DOHH2 (cell line): ENCODE measurements at regions not wholly inside any gene's neighbourhood (a gene's known extent, or its start where the extent isn't known, plus 50 kb on each side); places are given as distances from the start of the nearest gene placed in this dataset.
"Not testable (repeated sequence)": the region's sequence is repeated elsewhere in the genome, so short reads cannot be mapped to it uniquely, and the experiment has no call there.

Experiments used
- EZH2phosphoT487 ChIP-seq: fragments of 200-600 bp; sonication (generic); IDR thresholded peaks from 2 replicates; pipeline ENCODE4 v1.6.1; 2017; ENCODE audit warnings: borderline replicate concordance, mild to moderate bottlenecking, antibody characterized with exemption, low read length, moderate library complexity, mixed read lengths
- TF ChIP-seq, protein P1 (sequence below): fragments of 200-600 bp; sonication (generic); IDR thresholded peaks from one replicate; pipeline ENCODE4 v1.5.1; 2014; ENCODE audit warnings: antibody characterized with exemption, mild to moderate bottlenecking, low read depth, low read length; ENCODE audit not compliant: poor library complexity, severe bottlenecking

DNA sequence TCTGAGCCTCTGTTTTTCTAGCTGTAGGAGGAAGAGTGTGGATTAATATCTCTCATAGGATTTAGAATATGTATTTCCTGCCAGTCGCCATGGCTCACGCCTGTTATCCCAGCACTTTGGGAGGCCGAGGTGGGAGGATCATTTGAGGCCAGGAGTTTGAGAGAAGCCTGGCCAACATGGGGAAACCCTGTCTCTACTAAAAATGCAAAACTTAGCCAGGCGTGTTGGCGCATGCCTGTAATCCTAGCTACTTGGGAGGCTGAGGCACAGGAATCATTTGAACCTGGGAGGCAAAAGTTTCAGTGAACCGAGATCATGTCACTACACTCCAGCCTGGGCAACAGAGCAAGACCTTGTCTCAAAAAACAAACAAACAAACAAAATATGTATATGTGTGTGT is 143.9 kb downstream of the CEBPB start:
- TF ChIP-seq, protein P1, sequence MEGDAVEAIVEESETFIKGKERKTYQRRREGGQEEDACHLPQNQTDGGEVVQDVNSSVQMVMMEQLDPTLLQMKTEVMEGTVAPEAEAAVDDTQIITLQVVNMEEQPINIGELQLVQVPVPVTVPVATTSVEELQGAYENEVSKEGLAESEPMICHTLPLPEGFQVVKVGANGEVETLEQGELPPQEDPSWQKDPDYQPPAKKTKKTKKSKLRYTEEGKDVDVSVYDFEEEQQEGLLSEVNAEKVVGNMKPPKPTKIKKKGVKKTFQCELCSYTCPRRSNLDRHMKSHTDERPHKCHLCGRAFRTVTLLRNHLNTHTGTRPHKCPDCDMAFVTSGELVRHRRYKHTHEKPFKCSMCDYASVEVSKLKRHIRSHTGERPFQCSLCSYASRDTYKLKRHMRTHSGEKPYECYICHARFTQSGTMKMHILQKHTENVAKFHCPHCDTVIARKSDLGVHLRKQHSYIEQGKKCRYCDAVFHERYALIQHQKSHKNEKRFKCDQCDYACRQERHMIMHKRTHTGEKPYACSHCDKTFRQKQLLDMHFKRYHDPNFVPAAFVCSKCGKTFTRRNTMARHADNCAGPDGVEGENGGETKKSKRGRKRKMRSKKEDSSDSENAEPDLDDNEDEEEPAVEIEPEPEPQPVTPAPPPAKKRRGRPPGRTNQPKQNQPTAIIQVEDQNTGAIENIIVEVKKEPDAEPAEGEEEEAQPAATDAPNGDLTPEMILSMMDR, result not testable (repeated sequence)
- TF ChIP-seq EZH2phosphoT487, result not testable (repeated sequence)
